ENCODE measurements at regions not wholly inside any gene's neighbourhood (a gene's known extent, or its start where the extent isn't known, plus 50 kb on each side); places are given as distances from the start of the nearest gene placed in this dataset.

GRCh38 chr7:35993676-35994606 lies 159.1 kb upstream of the EEPD1 start:
- no peaks in the 10 kb centered on the region for H3K27me3 ChIP-seq (ENCODE audit: insufficient read depth, low read length)
- H3K4me3 ChIP-seq (ENCODE audit: low read length): no peak overlapping the region
- 96% methylated on average over 8 of the region's 8 CpGs for WGBS
- H3K36me3 ChIP-seq (ENCODE audit: insufficient read depth, low read length): no peaks in the 10 kb centered on the region
- no peak overlapping the region for H3K9ac ChIP-seq (ENCODE audit: low read depth, low read length)
- no peaks in the 10 kb centered on the region for H3K9me3 ChIP-seq (ENCODE audit: insufficient read depth, low read depth, low read length)
- H3K4me1 ChIP-seq (ENCODE audit: insufficient read depth, low read length): no peaks in the 10 kb centered on the region
- no peak overlapping the region for H3K27ac ChIP-seq (ENCODE audit: low read depth, low read length)

GRCh38 chr7:35995334-35995733 lies 157.7 kb upstream of the EEPD1 start:
- 90% methylated on average over 4 of the region's 4 CpGs for WGBS
- no peak overlapping the region for H3K9ac ChIP-seq (ENCODE audit: low read depth, low read length)
- H3K27me3 ChIP-seq (ENCODE audit: insufficient read depth, low read length): no peaks in the 10 kb centered on the region
- H3K4me1 ChIP-seq (ENCODE audit: insufficient read depth, low read length): no peaks in the 10 kb centered on the region
- no peaks in the 10 kb centered on the region for H3K36me3 ChIP-seq (ENCODE audit: insufficient read depth, low read length)
- H3K9me3 ChIP-seq (ENCODE audit: insufficient read depth, low read depth, low read length): no peaks in the 10 kb centered on the region
- H3K27ac ChIP-seq (ENCODE audit: low read depth, low read length): no peak overlapping the region
- no peak overlapping the region for H3K4me3 ChIP-seq (ENCODE audit: low read length)

GRCh38 chr7:35998481-35998880 lies 154.6 kb upstream of the EEPD1 start:
- Histone ChIP-seq H3K9ac (ENCODE audit: low read depth, low read length) (no peak overlapping the region), H3K27ac (ENCODE audit: low read depth, low read length) (no peak overlapping the region), H3K36me3 (ENCODE audit: insufficient read depth, low read length) (no peaks in the 10 kb centered on the region), H3K4me1 (ENCODE audit: insufficient read depth, low read length) (no peaks in the 10 kb centered on the region), H3K9me3 (ENCODE audit: insufficient read depth, low read depth, low read length) (no peaks in the 10 kb centered on the region), H3K4me3 (ENCODE audit: low read length) (no peak overlapping the region), H3K27me3 (ENCODE audit: insufficient read depth, low read length) (no peaks in the 10 kb centered on the region)
- WGBS: 97% methylated on average over 4 of the region's 5 CpGs

GRCh38 chr7:36001546-36001945 lies 151.5 kb upstream of the EEPD1 start:
- H3K4me3 ChIP-seq (ENCODE audit: low read length): no peak overlapping the region
- no peaks in the 10 kb centered on the region for H3K27me3 ChIP-seq (ENCODE audit: insufficient read depth, low read length)
- H3K36me3 ChIP-seq (ENCODE audit: insufficient read depth, low read length): no peaks in the 10 kb centered on the region
- WGBS: 97% methylated on average over 3 of the region's 3 CpGs
- no peak overlapping the region for H3K27ac ChIP-seq (ENCODE audit: low read depth, low read length)
- H3K9me3 ChIP-seq (ENCODE audit: insufficient read depth, low read depth, low read length): no peaks in the 10 kb centered on the region
- H3K4me1 ChIP-seq (ENCODE audit: insufficient read depth, low read length): no peaks in the 10 kb centered on the region
- H3K9ac ChIP-seq (ENCODE audit: low read depth, low read length): no peak overlapping the region

GRCh38 chr7:36002900-36003299 lies 150.2 kb upstream of the EEPD1 start:
- WGBS: 97% methylated on average over 2 of the region's 2 CpGs
- Histone ChIP-seq H3K9me3 (ENCODE audit: insufficient read depth, low read depth, low read length) (no peaks in the 10 kb centered on the region), H3K27me3 (ENCODE audit: insufficient read depth, low read length) (no peaks in the 10 kb centered on the region), H3K4me3 (ENCODE audit: low read length) (no peak overlapping the region), H3K4me1 (ENCODE audit: insufficient read depth, low read length) (no peaks in the 10 kb centered on the region), H3K27ac (ENCODE audit: low read depth, low read length) (no peak overlapping the region), H3K36me3 (ENCODE audit: insufficient read depth, low read length) (no peaks in the 10 kb centered on the region), H3K9ac (ENCODE audit: low read depth, low read length) (no peak overlapping the region)

GRCh38 chr7:36003343-36003742 lies 149.7 kb upstream of the EEPD1 start:
- H3K4me1 ChIP-seq (ENCODE audit: insufficient read depth, low read length): no peaks in the 10 kb centered on the region
- WGBS: no CpG with 5 or more reads among the region's 1 CpG
- no peaks in the 10 kb centered on the region for H3K27me3 ChIP-seq (ENCODE audit: insufficient read depth, low read length)
- H3K9ac ChIP-seq (ENCODE audit: low read depth, low read length): no peak overlapping the region
- H3K9me3 ChIP-seq (ENCODE audit: insufficient read depth, low read depth, low read length): no peaks in the 10 kb centered on the region
- H3K4me3 ChIP-seq (ENCODE audit: low read length): no peak overlapping the region
- H3K36me3 ChIP-seq (ENCODE audit: insufficient read depth, low read length): no peaks in the 10 kb centered on the region
- no peak overlapping the region for H3K27ac ChIP-seq (ENCODE audit: low read depth, low read length)

- Histone ChIP-seq H3K9ac (ENCODE audit: low read depth, low read length) (no peak overlapping the region), H3K36me3 (ENCODE audit: insufficient read depth, low read length) (no peaks in the 10 kb centered on the region), H3K27me3 (ENCODE audit: insufficient read depth, low read length) (no peaks in the 10 kb centered on the region), H3K27ac (ENCODE audit: low read depth, low read length) (no peak overlapping the region), H3K9me3 (ENCODE audit: insufficient read depth, low read depth, low read length) (no peaks in the 10 kb centered on the region), H3K4me1 (ENCODE audit: insufficient read depth, low read length) (no peaks in the 10 kb centered on the region), H3K4me3 (ENCODE audit: low read length) (no peak overlapping the region)
- 91% methylated on average over 3 of the region's 3 CpGs for WGBS
Observed at GRCh38 chr7:36005293-36005692, 147.8 kb upstream of the EEPD1 start.

GRCh38 chr7:36005876-36006275 lies 147.2 kb upstream of the EEPD1 start:
- H3K36me3 ChIP-seq (ENCODE audit: insufficient read depth, low read length): no peaks in the 10 kb centered on the region
- no peak overlapping the region for H3K4me3 ChIP-seq (ENCODE audit: low read length)
- no peak overlapping the region for H3K9ac ChIP-seq (ENCODE audit: low read depth, low read length)
- no peak overlapping the region for H3K27ac ChIP-seq (ENCODE audit: low read depth, low read length)
- no peaks in the 10 kb centered on the region for H3K4me1 ChIP-seq (ENCODE audit: insufficient read depth, low read length)
- no peaks in the 10 kb centered on the region for H3K9me3 ChIP-seq (ENCODE audit: insufficient read depth, low read depth, low read length)
- H3K27me3 ChIP-seq (ENCODE audit: insufficient read depth, low read length): no peaks in the 10 kb centered on the region

- WGBS: 80% methylated on average over 5 of the region's 5 CpGs
- Histone ChIP-seq H3K4me1 (ENCODE audit: insufficient read depth, low read length) (peaks cover 8% of the 10 kb centered on the region; the same call in 1 of the 2 replicates), H3K9ac (ENCODE audit: low read depth, low read length) (no peak overlapping the region), H3K27me3 (ENCODE audit: insufficient read depth, low read length) (no peaks in the 10 kb centered on the region), H3K36me3 (ENCODE audit: insufficient read depth, low read length) (no peaks in the 10 kb centered on the region), H3K4me3 (ENCODE audit: low read length) (no peak overlapping the region), H3K27ac (ENCODE audit: low read depth, low read length) (no peak overlapping the region), H3K9me3 (ENCODE audit: insufficient read depth, low read depth, low read length) (no peaks in the 10 kb centered on the region)
Observed at GRCh38 chr7:36006636-36007229, 146.3 kb upstream of the EEPD1 start.

- no peaks in the 10 kb centered on the region for H3K27me3 ChIP-seq (ENCODE audit: insufficient read depth, low read length)
- 85% methylated on average over 11 of the region's 11 CpGs for WGBS
- H3K36me3 ChIP-seq (ENCODE audit: insufficient read depth, low read length): no peaks in the 10 kb centered on the region
- H3K9ac ChIP-seq (ENCODE audit: low read depth, low read length): no peak overlapping the region
- no peak overlapping the region for H3K27ac ChIP-seq (ENCODE audit: low read depth, low read length)
- H3K4me1 ChIP-seq (ENCODE audit: insufficient read depth, low read length): peaks cover 10% of the 10 kb centered on the region; the same call in 1 of the 2 replicates
- H3K4me3 ChIP-seq (ENCODE audit: low read length): no peak overlapping the region
- H3K9me3 ChIP-seq (ENCODE audit: insufficient read depth, low read depth, low read length): no peaks in the 10 kb centered on the region
Observed at GRCh38 chr7:36010656-36011587, 142.1 kb upstream of the EEPD1 start.

- no peaks in the 10 kb centered on the region for H3K27me3 ChIP-seq (ENCODE audit: insufficient read depth, low read length)
Observed at GRCh38 chr7:36011588-36011965, 141.5 kb upstream of the EEPD1 start.

More at GRCh38 chr7:36011588-36011965, 141.5 kb upstream of the EEPD1 start:
- WGBS: 9% methylated on average over 8 of the region's 8 CpGs
- H3K4me3 ChIP-seq (ENCODE audit: low read length): no peak overlapping the region
- H3K36me3 ChIP-seq (ENCODE audit: insufficient read depth, low read length): no peaks in the 10 kb centered on the region
- peak overlapping the region; percentile 53; the same call in 1 of the 2 replicates for H3K27ac ChIP-seq (ENCODE audit: low read depth, low read length)
- H3K4me1 ChIP-seq (ENCODE audit: insufficient read depth, low read length): peaks cover 10% of the 10 kb centered on the region; the same call in 1 of the 2 replicates
- H3K9me3 ChIP-seq (ENCODE audit: insufficient read depth, low read depth, low read length): no peaks in the 10 kb centered on the region
- no peak overlapping the region for H3K9ac ChIP-seq (ENCODE audit: low read depth, low read length)

All from HUES64 (cell line).